RKO (cell line): ENCODE measurements at regions not wholly inside any gene's neighbourhood (a gene's known extent, or its start where the extent isn't known, plus 50 kb on each side); places are given as distances from the start of the nearest gene placed in this dataset.
"Not testable (repeated sequence)": the region's sequence is repeated elsewhere in the genome, so short reads cannot be mapped to it uniquely, and the experiment has no call there.

ENCODE experiments used
- DNase-seq: peaks from one replicate; pipeline ENCODE4 v3.0.0-alpha.2; 2016; ENCODE audit warnings: low spot score

DNA sequence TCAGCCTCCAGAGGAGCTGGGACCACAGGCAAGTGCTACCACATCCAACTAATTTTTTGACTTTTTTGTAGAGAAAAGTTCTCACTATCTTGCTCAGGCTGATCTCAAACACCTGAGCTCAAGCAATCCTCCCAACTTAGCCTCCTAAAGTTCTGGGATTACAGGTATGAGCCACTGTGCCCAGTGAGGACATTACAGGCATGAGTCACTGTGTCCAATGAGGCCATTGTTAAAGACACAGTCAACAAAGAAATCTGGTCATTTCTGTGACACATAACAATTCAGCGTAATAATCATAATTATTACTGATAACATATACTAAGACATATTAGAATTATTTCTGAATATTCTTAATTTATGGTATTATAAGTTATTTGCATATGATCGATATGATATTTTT is 463.4 kb upstream of the NDN start:
- DNase-seq: no peak

DNA sequence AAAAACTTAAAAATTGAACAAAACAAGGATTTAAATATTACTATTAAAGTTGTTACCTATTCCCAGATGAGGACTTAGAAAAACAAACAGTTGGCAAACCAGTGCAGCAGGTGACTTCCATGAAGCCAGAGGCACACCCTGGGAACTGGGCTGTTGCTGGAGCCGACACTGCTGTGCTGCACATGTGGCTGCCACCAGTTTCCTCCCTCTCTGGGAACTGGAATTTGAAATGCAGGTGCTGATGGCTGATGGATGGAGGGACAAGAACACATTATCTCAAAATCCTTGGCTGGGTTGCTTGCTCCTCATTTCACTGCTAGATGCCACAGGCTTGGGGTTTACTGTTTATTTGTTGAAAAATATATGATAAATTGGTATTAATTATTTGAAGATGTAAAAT is 471.2 kb upstream of the NDN start:
- not testable (repeated sequence) for DNase-seq

DNA sequence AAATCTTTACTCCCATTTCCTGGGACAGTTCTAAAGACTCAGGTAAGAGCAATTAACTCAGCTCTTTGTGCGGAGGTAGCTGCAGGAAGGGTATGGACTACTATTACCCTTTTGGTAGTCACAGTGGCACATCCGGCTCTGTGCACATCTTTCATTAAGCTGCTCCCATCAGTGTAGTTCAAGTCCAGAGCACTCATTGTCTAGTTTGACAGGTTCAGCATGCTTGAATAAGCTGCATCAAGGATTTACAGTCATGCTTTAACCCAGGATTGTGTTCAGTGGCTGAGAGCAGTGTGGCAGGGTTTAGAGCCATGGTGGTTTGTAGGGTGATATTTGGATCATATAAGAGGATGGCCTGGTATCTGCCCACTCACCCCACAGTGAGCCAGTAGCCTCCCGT is 478.4 kb upstream of the NDN start:
- DNase-seq: not testable (repeated sequence)

DNA sequence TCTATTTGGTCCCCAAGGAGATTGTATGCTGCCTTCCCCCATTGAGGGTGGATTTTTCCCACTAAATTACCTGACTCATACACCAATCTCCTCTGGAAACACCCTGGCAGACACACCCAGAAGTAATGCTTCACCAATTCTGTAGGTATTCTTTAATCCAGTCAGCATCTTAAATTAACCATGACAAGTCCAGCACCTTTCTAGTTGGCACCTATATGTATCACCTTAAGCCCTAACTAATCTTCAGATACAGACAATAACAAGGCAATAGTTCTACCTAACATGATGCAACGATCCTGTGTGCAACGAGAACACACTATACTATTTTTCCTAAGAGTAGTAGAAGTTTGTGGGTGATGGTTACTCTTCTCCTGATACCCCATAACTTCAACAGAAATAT is 473.3 kb upstream of the NPAP1 start:
- DNase-seq: not testable (repeated sequence)

DNA sequence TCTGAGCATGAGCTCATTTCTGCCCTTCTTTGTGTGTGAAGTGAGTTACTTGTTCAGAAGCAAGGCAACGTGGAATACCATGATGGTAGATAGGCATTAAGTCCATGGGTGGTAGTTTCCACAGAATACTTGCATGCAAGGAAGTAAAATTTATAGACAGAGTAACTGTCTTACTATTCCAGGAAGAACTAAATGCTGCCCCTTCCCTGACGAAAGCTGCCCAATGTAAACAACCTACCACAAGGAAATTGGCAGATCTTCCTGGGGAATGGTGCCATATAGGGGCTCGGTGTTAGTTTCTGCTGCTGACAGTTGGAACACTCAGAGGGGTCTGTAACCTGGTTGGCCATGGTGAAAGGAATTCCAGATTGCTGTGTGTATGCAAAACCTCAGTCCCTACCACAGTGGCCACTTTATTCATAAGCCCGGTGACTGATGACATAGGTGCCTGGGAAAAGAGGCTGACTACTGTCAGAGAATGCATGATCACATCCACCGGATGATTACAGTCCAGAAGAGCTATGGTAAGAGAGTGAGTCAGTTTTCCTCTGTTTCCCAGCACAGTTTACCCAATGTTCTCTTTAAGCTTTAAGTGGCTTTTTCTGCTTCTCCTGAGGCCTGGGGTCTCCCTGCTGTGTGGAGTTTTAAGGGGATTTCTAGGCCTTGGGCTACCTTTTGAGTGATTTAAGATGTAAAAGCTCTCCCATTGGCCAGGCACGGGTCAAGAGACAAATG is 463.7 kb upstream of the NPAP1 start:
- not testable (repeated sequence) for DNase-seq

DNA sequence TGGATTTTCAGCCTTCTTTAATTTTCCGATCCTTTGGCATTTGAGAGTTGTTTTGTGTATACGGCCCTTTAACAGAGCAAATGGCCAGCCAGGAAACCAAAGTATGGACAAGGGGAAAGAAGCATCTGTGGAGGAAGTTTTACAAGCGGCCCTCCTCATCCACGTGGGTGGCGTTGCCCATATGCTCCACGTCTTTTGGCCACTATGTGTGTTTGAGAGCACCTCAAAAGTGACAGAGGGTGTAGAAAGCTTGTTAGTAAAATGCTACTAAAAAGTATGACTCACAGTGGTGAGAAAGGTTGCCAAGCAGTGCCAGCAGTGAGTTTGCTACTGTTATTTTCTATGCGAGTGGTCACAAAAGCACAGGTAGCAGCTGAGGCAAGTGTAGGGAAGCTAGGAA is 451.8 kb upstream of the NPAP1 start:
- DNase-seq: no peak

DNA sequence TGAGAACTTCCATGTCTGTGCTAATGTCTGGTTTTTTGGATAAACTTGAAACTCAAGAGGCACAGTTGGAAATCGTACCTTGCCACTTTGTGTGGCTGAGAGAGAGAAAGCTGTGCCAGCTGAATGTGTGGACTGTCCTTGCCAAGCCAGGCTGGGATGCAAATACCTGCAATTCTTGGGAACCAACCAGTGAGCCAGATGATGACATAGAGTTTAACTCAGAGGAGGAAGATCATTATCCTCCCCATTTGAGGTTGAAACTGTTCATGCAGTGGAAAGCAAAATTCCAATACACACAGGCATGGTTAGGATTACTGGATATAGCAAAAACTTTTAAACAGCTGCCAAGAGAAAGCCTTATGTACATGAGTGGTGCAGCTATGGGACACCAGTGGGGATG is 451.4 kb upstream of the NPAP1 start:
- DNase-seq: no peak

DNA sequence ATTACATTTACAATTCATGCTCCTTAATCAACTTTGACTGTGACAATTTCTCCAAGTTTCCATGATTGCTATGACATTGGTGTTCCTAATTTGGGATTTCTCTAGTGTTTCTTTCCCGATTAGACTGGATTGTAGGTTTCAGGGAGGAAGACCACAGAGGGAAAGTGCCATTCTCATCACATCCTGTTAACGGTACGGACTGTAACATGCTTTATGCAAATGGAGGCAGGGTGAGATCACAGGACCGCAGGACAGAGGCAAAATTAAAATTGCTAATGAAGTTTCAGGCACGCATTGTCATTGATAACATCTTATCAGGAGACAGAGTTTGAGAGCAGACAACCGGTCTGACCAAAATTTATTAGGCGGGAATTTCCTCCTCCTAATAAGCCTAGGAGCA is 446.7 kb upstream of the NPAP1 start:
- DNase-seq: not testable (repeated sequence)

DNA sequence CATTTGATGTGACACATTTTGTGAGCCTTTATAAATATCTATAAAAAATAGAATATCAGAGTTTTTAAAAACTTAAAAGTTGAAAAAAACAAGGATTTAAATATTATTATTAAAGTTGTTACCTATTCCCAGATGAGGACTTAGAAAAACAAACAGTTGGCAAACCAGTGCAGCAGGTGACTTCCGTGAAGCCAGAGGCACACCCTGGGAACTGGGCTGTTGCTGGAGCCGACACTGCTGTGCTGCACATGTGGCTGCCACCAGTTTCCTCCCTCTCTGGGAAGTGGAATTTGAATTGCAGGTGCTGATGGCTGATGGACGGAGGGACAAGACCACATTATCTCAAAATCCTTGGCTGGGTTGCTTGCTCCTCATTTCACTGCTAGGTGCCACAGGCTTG is 442.4 kb upstream of the NPAP1 start:
- DNase-seq: not testable (repeated sequence)

DNA sequence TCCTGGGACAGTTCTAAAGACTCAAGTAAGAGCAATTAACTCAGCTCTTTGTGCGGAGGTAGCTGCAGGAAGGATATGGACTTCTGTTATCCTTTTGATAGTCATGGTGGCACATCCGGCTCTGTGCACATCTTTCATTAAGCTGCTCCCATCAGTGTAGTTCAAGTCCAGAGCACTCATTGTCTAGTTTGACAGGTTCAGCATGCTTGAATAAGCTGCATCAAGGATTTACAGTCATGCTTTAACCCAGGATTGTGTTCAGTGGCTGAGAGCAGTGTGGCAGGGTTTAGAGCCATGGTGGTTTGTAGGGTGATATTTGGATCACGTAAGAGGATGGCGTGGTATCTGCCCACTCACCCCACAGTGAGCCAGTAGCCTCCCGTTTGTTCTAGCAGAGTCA is 435.0 kb upstream of the NPAP1 start:
- DNase-seq: not testable (repeated sequence)

DNA sequence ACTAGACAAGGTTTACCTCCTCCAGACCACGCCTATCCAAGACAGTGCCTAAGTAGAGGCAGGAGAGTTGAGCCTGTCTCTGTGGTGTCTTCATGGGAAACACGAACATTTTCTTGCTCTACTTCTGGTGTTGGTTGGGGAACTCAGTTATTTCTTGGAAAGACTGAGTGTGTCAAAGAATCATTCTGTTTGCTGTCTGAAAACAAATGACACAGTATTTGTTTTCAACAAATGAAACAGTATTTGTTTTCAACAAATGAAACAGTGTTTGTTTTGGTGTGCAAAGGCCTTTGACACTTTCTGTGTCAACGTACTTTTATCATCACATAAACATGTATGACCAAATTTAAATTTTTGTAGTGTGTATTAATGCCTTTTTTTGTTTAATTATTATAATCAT is 416.5 kb upstream of the NPAP1 start:
- not testable (repeated sequence) for DNase-seq

DNA sequence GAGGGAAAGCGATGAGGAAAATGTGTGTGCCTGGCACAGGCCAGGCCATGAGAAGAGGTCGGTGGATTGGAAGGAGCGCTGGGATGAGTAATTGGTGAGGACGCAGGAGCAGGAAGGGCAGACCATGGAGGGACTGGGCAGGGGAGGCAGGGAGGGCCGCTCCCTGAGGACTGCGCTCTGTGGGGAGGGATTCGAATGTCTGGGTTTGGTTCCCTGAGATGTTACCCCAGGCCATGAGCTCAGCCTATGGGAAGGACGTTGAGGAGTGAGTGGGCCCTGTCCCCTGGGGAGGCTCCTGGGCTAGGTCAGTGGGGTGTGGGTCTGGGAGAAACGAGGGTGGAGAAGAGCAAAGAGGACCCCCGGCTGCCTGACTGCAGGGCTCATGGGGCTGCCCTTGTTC is 415.2 kb upstream of the NPAP1 start:
- not testable (repeated sequence) for DNase-seq

DNA sequence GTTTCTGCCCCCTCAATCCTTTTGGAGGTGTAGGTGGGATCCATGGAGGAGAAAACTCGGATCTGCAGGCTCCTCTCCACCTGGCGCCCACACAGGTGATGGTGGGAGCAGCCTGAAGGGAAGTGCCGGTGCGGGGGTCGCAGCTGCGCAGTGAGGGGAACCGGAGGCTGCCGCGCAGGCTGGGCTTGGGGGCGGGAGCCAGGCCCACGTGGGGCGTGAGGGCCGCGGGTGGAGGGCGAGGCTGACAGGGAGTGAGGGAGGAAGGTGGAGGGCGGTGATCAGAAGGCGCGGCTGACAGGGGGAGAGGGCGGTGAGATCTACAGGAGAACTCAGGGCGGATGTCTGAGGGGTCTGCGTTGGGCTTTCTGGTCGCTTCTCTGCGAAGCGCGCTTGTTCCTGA is 414.7 kb upstream of the NPAP1 start:
- not testable (repeated sequence) for DNase-seq

DNA sequence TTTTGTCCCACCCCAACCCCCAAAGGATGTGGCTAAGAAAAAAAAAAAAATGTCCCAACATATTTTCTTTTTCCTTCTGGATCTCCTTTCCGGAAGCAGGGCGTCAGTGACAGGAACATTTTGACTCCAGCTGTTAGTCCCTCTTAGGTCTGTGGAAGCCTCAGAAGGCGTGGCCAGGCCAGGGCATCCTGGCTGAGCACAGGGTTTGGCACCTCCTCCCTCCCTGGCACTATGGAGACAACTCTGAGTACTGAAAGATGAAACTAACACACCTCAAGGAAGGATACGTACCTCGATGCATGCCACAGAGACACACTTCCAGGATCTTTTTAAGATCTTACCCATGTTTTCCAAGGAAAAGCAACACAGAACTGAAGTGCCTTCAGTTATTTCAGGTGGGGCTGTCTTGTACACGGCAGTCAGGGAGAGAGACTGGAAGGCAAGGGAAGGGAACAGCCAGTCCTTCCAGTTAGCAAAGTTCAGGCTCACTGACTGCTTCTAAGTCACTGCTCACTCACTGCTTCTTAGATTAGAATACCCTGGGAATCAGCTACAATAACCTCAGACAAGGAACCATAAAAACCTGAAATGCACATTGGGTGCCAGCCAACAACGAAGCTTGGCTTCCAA is 406.9 kb upstream of the NPAP1 start:
- DNase-seq: not testable (repeated sequence)

DNA sequence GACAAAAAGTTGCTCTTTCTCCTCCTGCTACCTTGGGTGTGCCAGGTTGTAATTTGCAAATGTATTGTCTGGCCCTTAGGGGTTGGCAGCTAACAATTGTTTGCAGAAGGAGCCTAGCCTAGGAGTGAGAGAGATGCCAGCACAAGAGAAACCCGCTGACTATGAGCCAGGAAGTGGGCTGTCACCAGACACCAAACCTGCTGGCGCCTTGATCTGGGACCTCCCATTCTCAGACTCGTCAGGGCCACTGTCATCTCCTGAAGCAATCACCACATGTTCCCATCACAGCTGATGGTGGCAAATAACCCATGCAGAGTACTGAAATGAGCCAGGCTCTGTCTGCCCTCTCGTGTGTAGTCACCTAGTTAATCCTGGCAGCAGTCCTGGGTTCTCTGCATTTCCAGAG is 406.4 kb upstream of the NPAP1 start:
- no peak for DNase-seq

DNA sequence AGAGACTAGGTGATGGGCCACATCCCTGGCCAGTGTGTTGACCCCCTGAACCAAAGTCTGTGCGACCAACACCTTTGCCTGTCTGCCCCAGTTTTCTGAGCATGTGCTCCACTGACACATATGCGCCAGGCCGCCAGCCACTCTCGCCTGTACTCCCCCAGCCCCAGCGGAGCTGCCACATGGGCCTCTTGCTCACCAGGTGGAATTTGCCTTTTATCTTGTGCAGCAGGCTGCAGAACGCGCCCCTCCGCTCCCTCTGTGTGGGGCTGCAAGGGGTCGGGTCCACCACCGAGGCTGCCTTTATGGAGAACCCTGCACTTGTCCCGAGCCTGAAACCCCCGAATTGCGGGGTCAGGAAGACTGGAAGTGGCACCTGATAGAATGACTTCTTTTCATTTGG is 405.7 kb upstream of the NPAP1 start:
- no peak for DNase-seq

DNA sequence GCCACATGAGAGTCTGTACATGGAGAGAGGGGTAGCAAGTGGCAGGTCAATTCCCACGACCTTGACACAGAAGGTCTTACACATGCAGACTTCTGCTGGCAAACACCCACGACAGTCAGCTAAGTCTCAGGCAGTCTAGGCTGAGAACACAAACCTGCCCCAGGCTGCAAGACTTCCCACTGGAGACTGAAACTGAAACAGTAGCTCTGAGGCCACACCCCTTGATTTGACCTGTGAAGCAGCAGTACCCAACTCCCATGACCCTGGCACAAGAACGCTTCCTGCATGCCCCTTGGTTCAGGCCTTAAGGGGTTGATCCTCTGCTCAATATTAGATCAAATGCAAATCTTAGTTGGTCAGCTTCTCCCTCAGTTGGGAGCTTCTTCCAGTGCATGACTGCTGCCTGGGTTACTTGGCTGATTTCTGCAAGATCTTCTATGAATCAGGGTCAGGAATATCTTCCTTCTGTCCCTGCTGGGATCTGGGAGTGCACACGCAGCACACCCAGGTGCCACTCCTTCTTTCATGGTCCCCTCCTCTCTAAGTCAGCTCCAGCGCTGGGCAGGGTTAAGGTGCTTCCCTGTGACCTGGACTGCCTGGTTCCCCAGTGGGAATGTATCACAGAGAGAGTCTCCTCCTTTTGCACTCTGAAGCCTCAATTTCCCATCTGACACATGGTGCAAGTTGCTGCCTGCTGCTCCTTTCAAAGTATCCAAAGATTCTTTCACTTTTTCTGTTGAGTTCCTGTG is 403.9 kb upstream of the NPAP1 start:
- DNase-seq: not testable (repeated sequence)

DNA sequence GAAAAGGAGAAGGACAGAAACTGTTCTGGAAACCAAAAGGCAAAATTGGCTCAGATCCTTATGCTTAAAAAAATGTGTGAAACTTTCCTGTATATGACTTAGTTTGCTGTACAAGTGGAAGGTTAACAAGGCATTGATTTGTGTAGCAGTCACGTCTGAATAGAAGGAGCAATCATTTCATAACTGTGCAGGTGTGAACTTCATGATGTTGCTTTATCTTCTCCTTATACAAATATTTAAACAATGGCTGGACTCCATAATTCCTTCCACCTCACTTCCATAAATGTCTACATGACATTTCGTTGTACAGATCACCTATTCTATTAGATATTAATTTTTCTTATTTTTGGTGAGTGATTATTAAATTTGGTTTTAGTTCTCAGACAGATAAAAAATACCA is 382.7 kb upstream of the NPAP1 start:
- no peak for DNase-seq

DNA sequence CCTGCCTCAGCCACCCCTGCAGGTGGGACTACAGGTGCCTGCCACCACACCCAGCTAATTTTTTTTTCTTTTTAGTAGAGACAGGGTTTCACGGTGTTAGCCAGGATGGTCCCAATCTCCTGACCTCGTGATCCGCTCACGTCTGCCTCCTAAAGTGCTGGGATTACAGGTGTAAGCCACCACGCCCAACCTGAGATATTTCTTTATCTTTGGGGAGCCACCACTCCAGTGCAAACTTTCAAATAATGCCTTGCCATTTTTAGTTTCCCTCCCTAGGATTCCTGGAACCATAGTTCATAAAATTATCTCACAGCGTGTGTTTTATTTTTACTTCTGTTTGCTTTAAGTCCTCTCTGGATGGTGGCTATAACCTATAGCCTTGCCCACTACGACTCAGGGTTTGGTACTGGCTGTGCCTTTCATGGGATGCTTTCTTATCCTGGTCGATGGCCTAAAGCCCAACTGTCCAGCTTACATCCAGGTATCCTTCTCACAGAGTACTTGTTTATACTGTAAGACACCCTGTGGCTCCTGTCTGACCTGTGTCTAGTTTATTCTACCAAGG is 374.7 kb upstream of the NPAP1 start:
- DNase-seq: not testable (repeated sequence)

DNA sequence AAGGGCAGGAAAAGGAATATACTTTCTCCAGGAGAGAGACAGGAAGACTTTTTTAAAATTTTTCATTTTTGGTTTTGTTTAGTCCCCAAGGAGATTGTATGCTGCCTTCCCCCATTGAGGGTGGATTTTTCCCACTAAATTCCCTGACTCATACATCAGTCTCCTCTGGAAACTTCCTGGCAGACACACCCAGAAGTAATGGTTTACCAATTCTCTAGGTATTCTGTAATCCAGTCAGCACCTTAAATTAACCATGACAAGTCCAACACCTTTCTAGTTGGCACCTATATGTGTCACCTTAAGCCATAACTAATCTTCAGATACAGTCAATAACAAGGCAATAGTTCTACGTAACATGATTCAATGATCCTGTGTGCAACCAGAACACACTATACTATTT is 373.6 kb upstream of the NPAP1 start:
- DNase-seq: not testable (repeated sequence)

DNA sequence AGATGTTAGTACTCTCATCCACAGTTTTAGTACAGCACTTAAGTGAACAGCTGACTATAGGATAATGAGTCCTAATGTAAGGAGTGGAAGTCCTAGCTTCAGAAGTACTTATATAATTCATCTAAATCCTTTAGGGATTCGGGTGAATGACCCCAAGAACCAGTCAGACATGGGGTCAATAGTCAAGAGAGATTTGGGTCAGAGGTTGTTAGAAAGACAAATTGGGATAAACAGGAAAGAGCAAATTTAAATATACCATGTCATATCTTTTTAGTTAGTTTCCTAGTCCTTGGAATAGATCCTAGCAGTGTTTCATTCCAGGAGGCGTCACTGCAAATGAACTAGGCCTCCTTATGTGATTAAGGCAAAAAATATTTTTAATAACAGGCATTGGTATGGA is 370.8 kb upstream of the NPAP1 start:
- DNase-seq: not testable (repeated sequence)

DNA sequence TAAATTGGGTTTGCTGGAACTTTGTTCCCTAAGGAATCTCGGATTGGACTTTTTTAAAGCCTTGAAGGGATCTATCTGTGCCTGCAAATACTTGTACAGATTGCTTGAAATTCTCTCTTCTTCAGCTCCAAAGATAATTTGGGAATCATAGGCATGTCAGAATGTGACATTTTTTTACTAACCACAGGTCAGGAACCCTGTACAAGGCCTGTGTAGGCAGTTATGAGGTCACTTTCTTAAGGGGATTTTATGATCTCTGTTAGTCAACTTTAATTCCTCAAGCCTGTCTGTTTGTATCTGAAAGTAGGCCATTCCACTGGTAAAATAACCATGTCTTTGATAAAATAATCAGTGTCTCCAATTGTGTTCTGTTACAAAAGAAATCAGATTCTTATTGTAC is 369.9 kb upstream of the NPAP1 start:
- DNase-seq: not testable (repeated sequence)

DNA sequence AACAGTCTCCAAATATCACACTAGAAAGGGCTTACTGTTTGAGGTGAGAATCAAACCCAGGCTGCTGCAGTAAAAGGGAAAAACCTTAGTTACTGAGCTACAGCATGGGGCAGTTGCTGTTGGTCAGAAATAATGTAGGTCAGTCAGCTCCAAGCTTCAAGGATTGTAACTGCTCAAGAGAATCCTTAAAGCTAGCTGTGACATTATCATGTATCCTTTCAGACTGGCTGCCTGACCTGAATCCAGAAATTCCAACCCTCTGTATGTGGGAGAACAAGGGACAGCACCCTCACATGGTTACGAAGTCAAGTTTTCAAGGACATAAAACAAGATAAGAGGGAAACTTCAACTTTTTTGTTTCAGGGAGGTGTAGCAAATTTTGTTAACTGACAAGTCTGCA is 365.9 kb upstream of the NPAP1 start:
- not testable (repeated sequence) for DNase-seq
